ENCODE measurements at regions not wholly inside any gene's neighbourhood (a gene's known extent, or its start where the extent isn't known, plus 50 kb on each side); places are given as distances from the start of the nearest gene placed in this dataset.

- TF ChIP-seq SIN3A (IDR thresholded peaks at IDR 0.05; ENCODE audit: borderline replicate concordance, insufficient read depth, low read depth, low read length) (no peak), REST (IDR thresholded peaks at IDR 0.05; ENCODE audit: insufficient read depth in 1 of 2, low read depth in 2 of 2, low read length in 1 of 2) (no peak), CTCF (IDR thresholded peaks at IDR 0.05) (no peak), POLR2AphosphoS5 (IDR thresholded peaks at IDR 0.05; ENCODE audit: low read depth, low read length) (no peak)
Observed at GRCh38 chr6:50236164-50236563, 186.4 kb upstream of the DEFB112 start.
